ENCODE measurements at regions not wholly inside any gene's neighbourhood (a gene's known extent, or its start where the extent isn't known, plus 50 kb on each side); places are given as distances from the start of the nearest gene placed in this dataset.

GRCh38 chr1:37097731-37098130, 63.4 kb upstream of the GRIK3 start:
- Histone ChIP-seq H3K4me1 (ENCODE audit: insufficient read depth, low read length) (no peaks in the 10 kb centered on the region), H3K9ac (ENCODE audit: extremely low read depth, insufficient read length, low read length) (no peak overlapping the region), H3K23ac (ENCODE audit: insufficient read length, low read depth, low read length) (no peak overlapping the region), H2BK120ac (ENCODE audit: low read depth, low read length, poor library complexity, severe bottlenecking) (no peak overlapping the region), H4K20me1 (ENCODE audit: control insufficient read depth, insufficient read depth, insufficient read length) (no peaks in the 10 kb centered on the region), H3K9me3 (ENCODE audit: control insufficient read depth, low read depth, low read length) (no peaks in the 10 kb centered on the region), H3K79me2 (ENCODE audit: insufficient read depth, low read length) (no peaks in the 10 kb centered on the region), H4K8ac (replicated peaks; ENCODE audit: insufficient read length, low read depth, low read length) (no peak overlapping the region), H2BK15ac (ENCODE audit: low read depth, low read length) (no peak overlapping the region), H3T11ph (ENCODE audit: low read length) (no peak overlapping the region), H3K27ac (ENCODE audit: insufficient read length, low read depth, low read length) (no peak overlapping the region), H3K18ac (ENCODE audit: insufficient read length, low read depth, low read length) (no peak overlapping the region), H3K4me2 (ENCODE audit: insufficient read depth, insufficient read length, low read length) (no peak overlapping the region), H2AK5ac (ENCODE audit: insufficient read length, low read length) (no peak overlapping the region), H3K79me1 (ENCODE audit: insufficient read depth, low read depth, low read length, poor library complexity, severe bottlenecking) (no peaks in the 10 kb centered on the region), H2BK5ac (ENCODE audit: insufficient read length, low read length) (no peak overlapping the region), H3K56ac (ENCODE audit: insufficient read length, low read depth, low read length) (no peak overlapping the region), H4K91ac (ENCODE audit: insufficient read length, low read depth, low read length) (no peak overlapping the region), H2BK20ac (ENCODE audit: low read depth, low read length, poor library complexity, severe bottlenecking) (no peak overlapping the region), H3K14ac (ENCODE audit: insufficient read depth, low read length) (no peak overlapping the region), H3K4ac (ENCODE audit: low read depth, low read length) (no peak overlapping the region), H2BK12ac (ENCODE audit: insufficient read length, low read depth, low read length) (no peak overlapping the region), H2AFZ (ENCODE audit: low read length) (no peak overlapping the region), H3K23me2 (ENCODE audit: insufficient read length, low read depth, low read length, poor library complexity, severe bottlenecking) (no peaks in the 10 kb centered on the region), H3K27me3 (ENCODE audit: insufficient read depth, low read length) (no peaks in the 10 kb centered on the region), H4K5ac (ENCODE audit: insufficient read length, low read depth, low read length) (no peak overlapping the region)
- Mint-ChIP-seq H3K27me3 (ENCODE audit: low read depth) (peaks cover 12% of the 10 kb centered on the region), H3K4me1 (peaks cover 20 to 26% of the 10 kb centered on the region in 2 experiments), H3K9me3 (no peaks in the 10 kb centered on the region; a peak in 1 of 5 replicates), H3K36me3 (ENCODE audit: insufficient read depth in 1 of 3, low read depth in 3 of 3) (no peaks in the 10 kb centered on the region), H3K4me3 (no peak overlapping the region), H3K27ac (no peak overlapping the region)
- DNase-seq: no peak
- TF ChIP-seq CTCF (conservative IDR thresholded peaks at IDR 0.05): no peak
- WGBS (ENCODE audit: extremely low coverage, insufficient read length, low lambda C conversion rate): no CpG with 5 or more reads among the region's 7 CpGs

All from H9 (cell line).